Smooth muscle cell (in vitro differentiated cells): ENCODE measurements at regions not wholly inside any gene's neighbourhood (a gene's known extent, or its start where the extent isn't known, plus 50 kb on each side); places are given as distances from the start of the nearest gene placed in this dataset.

Experiments
- DNase-seq: peaks from one replicate; lab custom pipeline; 2025; ENCODE audit not compliant: unreplicated experiment; lab: John Stamatoyannopoulos, UW
- H2AFZ ChIP-seq: fragments of 200-600 bp; sonication (generic); 2 replicates; pipeline ENCODE4 v1.6.0; 2016; ENCODE audit warnings: antibody characterized with exemption, low read depth, mild to moderate bottlenecking
- H3F3A ChIP-seq: fragments of 200-600 bp; sonication (generic); 2 replicates; pipeline ENCODE4 v1.6.0; 2017; ENCODE audit warnings: antibody characterized with exemption, low read depth
- H3K27ac ChIP-seq: fragments of 200-600 bp; sonication (generic); 2 replicates; pipeline ENCODE4 v1.5.1; 2016; ENCODE audit warnings: low read depth, mild to moderate bottlenecking
- H3K27me3 ChIP-seq: fragments of 200-600 bp; sonication (generic); 2 replicates; pipeline ENCODE4 v1.6.1; 2016; ENCODE audit warnings: low read depth, mild to moderate bottlenecking
- H3K36me3 ChIP-seq: fragments of 200-600 bp; sonication (generic); 2 replicates; pipeline ENCODE4 v1.5.1; 2016; ENCODE audit warnings: low read depth
- H3K4me1 ChIP-seq: fragments of 200-600 bp; sonication (generic); 2 replicates; pipeline ENCODE4 v1.5.1; 2016; ENCODE audit warnings: low read depth
- H3K4me2 ChIP-seq: fragments of 200-600 bp; sonication (generic); 2 replicates; pipeline ENCODE4 v1.6.0; 2016; ENCODE audit warnings: mild to moderate bottlenecking
- H3K4me3 ChIP-seq: fragments of 200-600 bp; sonication (generic); 2 replicates; pipeline ENCODE4 v1.5.1; 2016; ENCODE audit warnings: mild to moderate bottlenecking
- H3K79me2 ChIP-seq: fragments of 200-600 bp; sonication (generic); 2 replicates; pipeline ENCODE4 v1.6.0; 2016; ENCODE audit warnings: low read depth, mild to moderate bottlenecking
- H3K9ac ChIP-seq: fragments of 200-600 bp; sonication (generic); 2 replicates; pipeline ENCODE4 v1.6.0; 2016; ENCODE audit warnings: low read depth
- H3K9me3 ChIP-seq: fragments of 200-600 bp; sonication (generic); replicated peaks from 2 replicates; pipeline ENCODE4 v1.5.1; 2016; ENCODE audit warnings: low read depth
- H4K20me1 ChIP-seq: fragments of 200-600 bp; sonication (generic); 2 replicates; pipeline ENCODE4 v1.6.0; 2016; ENCODE audit warnings: low read depth
- WGBS: methylation state at CpG from one replicate; pipeline ENCODE4 v1.1.7; 2016; ENCODE audit warnings: low lambda C conversion rate; 5-methylcytosine and 5-hydroxymethylcytosine counted together
- TF ChIP-seq, protein P1 (sequence below): fragments of 200-600 bp; sonication (generic); IDR thresholded peaks from 2 replicates; pipeline ENCODE4 v1.5.1; 2017; ENCODE audit warnings: borderline replicate concordance, mild to moderate bottlenecking, antibody characterized with exemption; ENCODE audit not compliant: insufficient read depth, poor library complexity, severe bottlenecking

GRCh38 chr7:33700001-33700899, 205.1 kb upstream of the BMPER start:
- Histone ChIP-seq H3K9ac (no peak overlapping the region), H3K4me3 (no peak overlapping the region), H2AFZ (no peak overlapping the region), H3K27ac (no peak overlapping the region), H4K20me1 (no peaks in the 10 kb centered on the region), H3K4me1 (peaks cover 6% of the 10 kb centered on the region), H3K4me2 (no peak overlapping the region), H3F3A (peaks cover 3% of the 10 kb centered on the region), H3K36me3 (no peaks in the 10 kb centered on the region), H3K9me3 (peaks cover 12% of the 10 kb centered on the region), H3K79me2 (no peaks in the 10 kb centered on the region), H3K27me3 (no peaks in the 10 kb centered on the region)
- 88% methylated on average over 11 of the region's 11 CpGs for WGBS
- TF ChIP-seq, protein P1, sequence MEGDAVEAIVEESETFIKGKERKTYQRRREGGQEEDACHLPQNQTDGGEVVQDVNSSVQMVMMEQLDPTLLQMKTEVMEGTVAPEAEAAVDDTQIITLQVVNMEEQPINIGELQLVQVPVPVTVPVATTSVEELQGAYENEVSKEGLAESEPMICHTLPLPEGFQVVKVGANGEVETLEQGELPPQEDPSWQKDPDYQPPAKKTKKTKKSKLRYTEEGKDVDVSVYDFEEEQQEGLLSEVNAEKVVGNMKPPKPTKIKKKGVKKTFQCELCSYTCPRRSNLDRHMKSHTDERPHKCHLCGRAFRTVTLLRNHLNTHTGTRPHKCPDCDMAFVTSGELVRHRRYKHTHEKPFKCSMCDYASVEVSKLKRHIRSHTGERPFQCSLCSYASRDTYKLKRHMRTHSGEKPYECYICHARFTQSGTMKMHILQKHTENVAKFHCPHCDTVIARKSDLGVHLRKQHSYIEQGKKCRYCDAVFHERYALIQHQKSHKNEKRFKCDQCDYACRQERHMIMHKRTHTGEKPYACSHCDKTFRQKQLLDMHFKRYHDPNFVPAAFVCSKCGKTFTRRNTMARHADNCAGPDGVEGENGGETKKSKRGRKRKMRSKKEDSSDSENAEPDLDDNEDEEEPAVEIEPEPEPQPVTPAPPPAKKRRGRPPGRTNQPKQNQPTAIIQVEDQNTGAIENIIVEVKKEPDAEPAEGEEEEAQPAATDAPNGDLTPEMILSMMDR = no peak
- no peak for DNase-seq

GRCh38 chr7:33701189-33701740, 204.1 kb upstream of the BMPER start:
- Histone ChIP-seq H3K4me1 (peaks cover 8% of the 10 kb centered on the region), H3F3A (peaks cover 3% of the 10 kb centered on the region), H3K36me3 (no peaks in the 10 kb centered on the region), H3K27me3 (no peaks in the 10 kb centered on the region), H3K27ac (no peak overlapping the region), H2AFZ (no peak overlapping the region), H3K9me3 (peaks cover 12% of the 10 kb centered on the region), H3K79me2 (no peaks in the 10 kb centered on the region), H3K4me2 (no peak overlapping the region), H3K4me3 (no peak overlapping the region), H3K9ac (no peak overlapping the region), H4K20me1 (no peaks in the 10 kb centered on the region)
- no peak for DNase-seq
- TF ChIP-seq, protein P1 = no peak
- 82% methylated on average over 7 of the region's 7 CpGs for WGBS

GRCh38 chr7:33701927-33702326, 203.4 kb upstream of the BMPER start:
- H3K79me2 ChIP-seq = no peaks in the 10 kb centered on the region
- no peak overlapping the region for H3K9ac ChIP-seq
- H3K27ac ChIP-seq = no peak overlapping the region
- TF ChIP-seq, protein P1 = no peak
- H3K4me1 ChIP-seq = peaks cover 12% of the 10 kb centered on the region
- H3K27me3 ChIP-seq = no peaks in the 10 kb centered on the region
- WGBS = 94% methylated on average over 2 of the region's 2 CpGs
- peaks cover 3% of the 10 kb centered on the region for H3F3A ChIP-seq
- no peak overlapping the region for H2AFZ ChIP-seq
- peaks cover 12% of the 10 kb centered on the region for H3K9me3 ChIP-seq
- no peak overlapping the region for H3K4me3 ChIP-seq
- no peak overlapping the region for H3K4me2 ChIP-seq
- H3K36me3 ChIP-seq = no peaks in the 10 kb centered on the region
- no peak for DNase-seq
- H4K20me1 ChIP-seq = no peaks in the 10 kb centered on the region
